WTC11 (cell line): ENCODE measurements at regions not wholly inside any gene's neighbourhood (a gene's known extent, or its start where the extent isn't known, plus 50 kb on each side); places are given as distances from the start of the nearest gene placed in this dataset.

Experiments used
- ATAC-seq: fragments of 200-7000 bp; cut with Tn5 transposase; 2 replicates; pipeline ENCODE4 v1.10.0; 2021; ENCODE audit warnings: mild to moderate bottlenecking, moderate library complexity
- CTCF ChIA-PET: fragments of 300-600 bp; sonication (Branson Sonifier 250); formaldehyde crosslinking; loops from one replicate; lab custom pipeline; 2021; ENCODE audit warnings: antibody characterized with exemption; lab: Charles Lee
- POLR2A ChIA-PET: fragments of 350-600 bp; sonication (Branson Sonifier 250); formaldehyde crosslinking; loops from one replicate; lab custom pipeline; 2021; ENCODE audit warnings: antibody characterized with exemption; lab: Charles Lee
- DNase-seq: peaks from one replicate; pipeline ENCODE4 v3.0.0; 2021; ENCODE audit warnings: low spot score
- H3K27ac Mint-ChIP-seq: 2 replicates; pipeline ENCODE4 v1.8.0; 2021; ENCODE audit warnings: mixed read lengths
- H3K27me3 Mint-ChIP-seq: 2 replicates; pipeline ENCODE4 v1.8.0; 2021; ENCODE audit warnings: low read depth, mild to moderate bottlenecking, moderate library complexity, mixed read lengths
- H3K36me3 Mint-ChIP-seq: 2 replicates; pipeline ENCODE4 v1.8.0; 2021; ENCODE audit warnings: mixed read lengths
- H3K4me1 Mint-ChIP-seq: 2 replicates; pipeline ENCODE4 v1.8.0; 2022; ENCODE audit warnings: mixed read lengths
- H3K4me3 Mint-ChIP-seq: 2 replicates; pipeline ENCODE4 v1.8.0; 2021; ENCODE audit warnings: mild to moderate bottlenecking, moderate library complexity, mixed read lengths
- H3K9me3 Mint-ChIP-seq: 2 replicates; pipeline ENCODE4 v1.8.0; 2021; ENCODE audit warnings: mixed read lengths
- AFF4 ChIP-seq: sonication (generic); formaldehyde crosslinking; IDR thresholded peaks from 2 replicates; pipeline ENCODE4 v1.8.1; 2023; ENCODE audit warnings: mild to moderate bottlenecking, missing genetic modification reagents, borderline replicate concordance
- ATF2 ChIP-seq: sonication (generic); formaldehyde crosslinking; IDR thresholded peaks from 2 replicates; pipeline ENCODE4 v1.8.1; 2022; ENCODE audit warnings: low read depth, missing genetic modification reagents, borderline replicate concordance
- ATF3 ChIP-seq: sonication (generic); formaldehyde crosslinking; conservative IDR thresholded peaks from 2 replicates; pipeline ENCODE4 v1.8.1; 2022; ENCODE audit warnings: mild to moderate bottlenecking, missing genetic modification reagents
- CDX4 ChIP-seq: fragments of 250-450 bp; sonication (Bioruptor Pico); IDR thresholded peaks from 2 replicates; pipeline ENCODE4 v1.9.0; 2021; ENCODE audit warnings: moderate library complexity, mild to moderate bottlenecking, inconsistent platforms, borderline replicate concordance
- FOXJ3 ChIP-seq: sonication (generic); formaldehyde crosslinking; IDR thresholded peaks from 2 replicates; pipeline ENCODE4 v1.9.0; 2021; ENCODE audit warnings: missing genetic modification reagents, mild to moderate bottlenecking, borderline replicate concordance
- HMGXB4 ChIP-seq: sonication (generic); formaldehyde crosslinking; IDR thresholded peaks from 2 replicates; pipeline ENCODE4 v1.8.1; 2023; ENCODE audit warnings: mild to moderate bottlenecking, moderate library complexity, missing genetic modification reagents
- MYBL2 ChIP-seq: sonication (generic); formaldehyde crosslinking; IDR thresholded peaks from 2 replicates; pipeline ENCODE4 v1.8.1; 2023; ENCODE audit warnings: mild to moderate bottlenecking, moderate library complexity, missing genetic modification reagents
- NFE2L1 ChIP-seq: sonication (generic); formaldehyde crosslinking; IDR thresholded peaks from 2 replicates; pipeline ENCODE4 v1.8.1; 2023; ENCODE audit warnings: missing genetic modification reagents
- RORB ChIP-seq: fragments of 250-450 bp; sonication (Bioruptor Pico); IDR thresholded peaks from 2 replicates; pipeline ENCODE4 v1.9.0; 2021; ENCODE audit warnings: mild to moderate bottlenecking
- SMAD4 ChIP-seq: sonication (generic); formaldehyde crosslinking; IDR thresholded peaks from 2 replicates; pipeline ENCODE4 v1.8.0; 2022; ENCODE audit warnings: mild to moderate bottlenecking, missing genetic modification reagents
- SP1 ChIP-seq: sonication (generic); formaldehyde crosslinking; conservative IDR thresholded peaks from 2 replicates; pipeline ENCODE4 v1.8.1; 2022; ENCODE audit warnings: missing genetic modification reagents
- TCF7 ChIP-seq: sonication (generic); formaldehyde crosslinking; IDR thresholded peaks from 2 replicates; pipeline ENCODE4 v1.8.0; 2022; ENCODE audit warnings: mild to moderate bottlenecking, low read depth, missing genetic modification reagents, moderate library complexity
- TEAD1 ChIP-seq: sonication (generic); formaldehyde crosslinking; IDR thresholded peaks from 2 replicates; pipeline ENCODE4 v1.8.0; 2022; ENCODE audit warnings: mild to moderate bottlenecking, missing genetic modification reagents
- TP53 ChIP-seq: sonication (generic); formaldehyde crosslinking; IDR thresholded peaks from 2 replicates; pipeline ENCODE4 v1.8.1; 2023; ENCODE audit warnings: mild to moderate bottlenecking, missing genetic modification reagents
- USF1 ChIP-seq: sonication (generic); formaldehyde crosslinking; IDR thresholded peaks from 2 replicates; pipeline ENCODE4 v1.8.0; 2022; ENCODE audit warnings: mild to moderate bottlenecking, missing genetic modification reagents
- ZNF138 ChIP-seq: sonication (generic); formaldehyde crosslinking; conservative IDR thresholded peaks from 2 replicates; pipeline ENCODE4 v1.8.1; 2022; ENCODE audit warnings: mild to moderate bottlenecking, moderate library complexity, missing genetic modification reagents
- ZNF281 ChIP-seq: sonication (generic); formaldehyde crosslinking; IDR thresholded peaks from 2 replicates; pipeline ENCODE4 v1.8.0; 2023; ENCODE audit warnings: mild to moderate bottlenecking, missing genetic modification reagents
- ZNF317 ChIP-seq: sonication (generic); formaldehyde crosslinking; IDR thresholded peaks from 2 replicates; pipeline ENCODE4 v1.8.1; 2023; ENCODE audit warnings: low read depth, mild to moderate bottlenecking, moderate library complexity, missing genetic modification reagents, borderline replicate concordance
- ZSCAN18 ChIP-seq: fragments of 250-450 bp; sonication (Bioruptor Pico); IDR thresholded peaks from 2 replicates; pipeline ENCODE4 v2.1.2; 2022; ENCODE audit warnings: mild to moderate bottlenecking, moderate library complexity

- TF ChIP-seq ZNF138 (CRISPR knock-in tag) (no peak), FOXJ3 (no peak)
Measured at GRCh38 chr1:182133181-182133580, 71.7 kb upstream of the ZNF648 start (continued).

GRCh38 chr1:182129398-182129797, 67.9 kb upstream of the ZNF648 start:
- Mint-ChIP-seq H3K36me3 (peaks cover 11% of the 10 kb centered on the region), H3K27ac (no peak overlapping the region), H3K4me3 (no peak overlapping the region), H3K27me3 (no peaks in the 10 kb centered on the region), H3K9me3 (peaks cover 15% of the 10 kb centered on the region), H3K4me1 (peaks cover 14% of the 10 kb centered on the region)
- no peak for DNase-seq
- POLR2A ChIA-PET: interaction anchor here (0.6 kb wide), 1 partner anchor 126 kb away, joined by 3 read pairs; no protein-coding TSS in a partner anchor
- no peak for TF ChIP-seq NFE2L1 (CRISPR knock-in tag)
- TF ChIP-seq CDX4 (CRISPR knock-in tag): no peak
- no peak for TF ChIP-seq RORB (CRISPR knock-in tag)
- no peak for TF ChIP-seq ATF2 (CRISPR knock-in tag)
- TF ChIP-seq AFF4 (CRISPR knock-in tag): no peak
- TF ChIP-seq TCF7: no peak
- no peak for TF ChIP-seq SP1
- no peak for TF ChIP-seq SMAD4 (CRISPR knock-in tag)
- TF ChIP-seq TEAD1 (CRISPR knock-in tag): no peak
- no peak for TF ChIP-seq HMGXB4 (CRISPR knock-in tag)
- TF ChIP-seq USF1: no peak
- no peak; the same call in 1 of the 2 replicates for ATAC-seq
- CTCF ChIA-PET: interaction anchor here (0.7 to 2.0 kb wide), 5 partner anchors 13 to 68 kb away, joined by 3 to 6 read pairs (median 5); no protein-coding TSS in a partner anchor

GRCh38 chr1:182128502-182128901, 67.0 kb upstream of the ZNF648 start:
- CTCF ChIA-PET: interaction anchor here (1.0 to 1.5 kb wide), 2 partner anchors 16 to 48 kb away, joined by 3 to 5 read pairs; no protein-coding TSS in a partner anchor
- H3K27ac Mint-ChIP-seq: no peak overlapping the region
- TF ChIP-seq ZNF317 (CRISPR knock-in tag) (no peak), ATF3 (no peak), ZNF281 (no peak), ZSCAN18 (CRISPR knock-in tag) (no peak), TP53 (CRISPR knock-in tag) (no peak), MYBL2 (CRISPR knock-in tag) (no peak)

More at GRCh38 chr1:182128502-182128901, 67.0 kb upstream of the ZNF648 start:
- Mint-ChIP-seq H3K27me3 (no peaks in the 10 kb centered on the region), H3K4me3 (no peak overlapping the region), H3K36me3 (peaks cover 2% of the 10 kb centered on the region), H3K4me1 (peaks cover 14% of the 10 kb centered on the region), H3K9me3 (peaks cover 6% of the 10 kb centered on the region)
- ATAC-seq: no peak
- no peak for DNase-seq
- POLR2A ChIA-PET: no interaction called here
